Memory B cell (primary cell): ENCODE measurements at regions not wholly inside any gene's neighbourhood (a gene's known extent, or its start where the extent isn't known, plus 50 kb on each side); places are given as distances from the start of the nearest gene placed in this dataset.
"Not testable (repeated sequence)": the region's sequence is repeated elsewhere in the genome, so short reads cannot be mapped to it uniquely, and the experiment has no call there.

ENCODE experiments used
- ATAC-seq: fragments of 150-1000 bp; cut with Tn5 transposase; 2 replicates; pipeline ENCODE4 v1.10.0; 2021; ENCODE audit warnings: low read depth, mild to moderate bottlenecking, moderate library complexity
- DNase-seq, 2 donors: peaks; one replicate each; pipeline ENCODE4 v3.0.0; 2022; ENCODE audit warnings: low spot score in 2 of 2
- H3K27ac Mint-ChIP-seq: one replicate; pipeline ENCODE4 v1.8.0; 2022; ENCODE audit warnings: mild to moderate bottlenecking, moderate library complexity, mixed read lengths
- H3K27me3 Mint-ChIP-seq: one replicate; pipeline ENCODE4 v1.8.0; 2022; ENCODE audit warnings: mixed read lengths
- H3K36me3 Mint-ChIP-seq: one replicate; pipeline ENCODE4 v1.8.0; 2022; ENCODE audit warnings: mild to moderate bottlenecking, mixed read lengths
- H3K4me1 Mint-ChIP-seq: one replicate; pipeline ENCODE4 v1.8.0; 2022; ENCODE audit warnings: mixed read lengths
- H3K4me3 Mint-ChIP-seq: one replicate; pipeline ENCODE4 v1.8.0; 2022; ENCODE audit warnings: mild to moderate bottlenecking, moderate library complexity, mixed read lengths
- H3K9me3 Mint-ChIP-seq: one replicate; pipeline ENCODE4 v1.8.0; 2022; ENCODE audit warnings: mixed read lengths

- not testable (repeated sequence) for ATAC-seq, H3K27me3 Mint-ChIP-seq, H3K4me1 Mint-ChIP-seq, H3K36me3 Mint-ChIP-seq, DNase-seq, H3K9me3 Mint-ChIP-seq, H3K27ac Mint-ChIP-seq, H3K4me3 Mint-ChIP-seq
Observed at GRCh38 chr9:85792057-85792456, 50.3 kb upstream of the AGTPBP1 start.

DNA sequence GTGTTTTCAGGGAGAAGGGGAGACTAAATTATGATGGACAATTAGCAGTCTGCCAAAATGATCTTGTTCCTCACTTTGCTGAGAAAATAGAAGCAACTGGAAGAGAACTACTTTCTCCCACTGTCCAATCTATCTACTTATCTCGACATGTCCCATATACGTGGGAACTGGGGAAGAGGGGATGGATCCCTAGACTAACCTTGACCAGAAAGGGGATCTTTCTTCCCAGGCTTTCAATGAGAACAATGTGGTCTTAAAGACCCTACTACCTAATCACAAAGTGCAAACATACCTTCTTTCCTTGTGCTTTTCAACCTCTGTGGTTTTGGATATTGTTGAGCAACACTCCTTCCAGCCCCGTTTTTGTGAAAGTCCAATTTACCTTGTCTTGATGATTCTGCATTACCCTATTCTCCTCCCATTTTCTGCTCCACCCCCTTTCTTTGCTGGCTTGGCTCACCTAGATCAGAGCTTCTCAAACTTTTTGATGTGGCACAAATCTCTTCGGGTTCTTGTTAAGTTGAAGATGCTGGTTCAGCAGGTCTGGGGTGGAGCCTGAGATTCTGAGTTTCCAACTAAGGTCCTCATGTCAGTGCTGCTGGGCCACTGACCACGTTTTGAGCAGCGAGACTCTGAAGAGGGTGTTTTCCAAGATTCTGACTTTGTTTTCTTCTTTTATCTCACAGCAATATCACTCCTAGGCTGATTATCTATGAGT is 61.4 kb upstream of the AGTPBP1 start:
- not testable (repeated sequence) for H3K36me3 Mint-ChIP-seq, H3K27ac Mint-ChIP-seq, H3K27me3 Mint-ChIP-seq, H3K9me3 Mint-ChIP-seq, H3K4me3 Mint-ChIP-seq
- DNase-seq (peak in 1 of 2 donors; percentile 14), ATAC-seq (peak; percentile 9)
- peaks cover 11% of the 10 kb centered on the region for H3K4me1 Mint-ChIP-seq

DNA sequence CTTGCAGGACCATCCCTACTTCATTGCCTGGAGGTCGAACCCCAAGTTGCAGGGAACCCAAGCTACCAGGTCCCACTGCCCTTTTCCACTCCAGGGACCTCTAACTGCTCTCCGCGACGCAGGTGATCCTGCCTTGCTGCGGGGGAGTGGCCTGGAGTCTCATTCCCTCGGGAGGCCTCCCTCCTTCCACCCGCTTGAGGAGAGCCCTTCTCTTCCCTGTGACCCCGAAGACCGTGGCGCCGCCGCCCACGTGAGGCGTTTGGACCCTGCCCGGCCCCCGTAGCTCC is 63.0 kb upstream of the AGTPBP1 start:
- Mint-ChIP-seq H3K4me3 (peak overlapping the region; percentile 84), H3K4me1 (peaks cover 11% of the 10 kb centered on the region)
- not testable (repeated sequence) for H3K27me3 Mint-ChIP-seq, H3K27ac Mint-ChIP-seq, ATAC-seq, DNase-seq, H3K36me3 Mint-ChIP-seq, H3K9me3 Mint-ChIP-seq

- H3K27me3 Mint-ChIP-seq, H3K9me3 Mint-ChIP-seq, H3K36me3 Mint-ChIP-seq: not testable (repeated sequence)
- ATAC-seq = peak; percentile 78
- peak; percentile 65 to 74 for DNase-seq
- peaks cover 11% of the 10 kb centered on the region for H3K4me1 Mint-ChIP-seq
- H3K4me3 Mint-ChIP-seq = peak overlapping the region; percentile 84
- peak overlapping the region; percentile 85 for H3K27ac Mint-ChIP-seq
Observed at GRCh38 chr9:85805134-85806005, 63.6 kb upstream of the AGTPBP1 start.

GRCh38 chr9:85808329-85808728 is 66.6 kb upstream of the AGTPBP1 start:
- not testable (repeated sequence) for H3K9me3 Mint-ChIP-seq, DNase-seq, H3K27me3 Mint-ChIP-seq, H3K4me3 Mint-ChIP-seq, ATAC-seq, H3K27ac Mint-ChIP-seq, H3K36me3 Mint-ChIP-seq
- peaks cover 13% of the 10 kb centered on the region for H3K4me1 Mint-ChIP-seq

GRCh38 chr9:85813388-85813787 is 71.6 kb upstream of the AGTPBP1 start:
- not testable (repeated sequence) for H3K4me3 Mint-ChIP-seq, H3K36me3 Mint-ChIP-seq, H3K4me1 Mint-ChIP-seq, H3K27me3 Mint-ChIP-seq, ATAC-seq, DNase-seq, H3K9me3 Mint-ChIP-seq, H3K27ac Mint-ChIP-seq

GRCh38 chr9:85814800-85815199 is 73.0 kb upstream of the AGTPBP1 start:
- not testable (repeated sequence) for DNase-seq, H3K36me3 Mint-ChIP-seq, H3K4me1 Mint-ChIP-seq, H3K27me3 Mint-ChIP-seq, H3K27ac Mint-ChIP-seq, H3K9me3 Mint-ChIP-seq, H3K4me3 Mint-ChIP-seq, ATAC-seq

- not testable (repeated sequence) for H3K4me1 Mint-ChIP-seq, H3K27ac Mint-ChIP-seq, H3K9me3 Mint-ChIP-seq, H3K4me3 Mint-ChIP-seq, H3K27me3 Mint-ChIP-seq
- H3K36me3 Mint-ChIP-seq = peaks cover 15% of the 10 kb centered on the region
- DNase-seq (peak in 1 of 2 donors; percentile 30), ATAC-seq (peak; percentile 78)
Observed at GRCh38 chr9:85818971-85819370, 77.2 kb upstream of the AGTPBP1 start.

DNA sequence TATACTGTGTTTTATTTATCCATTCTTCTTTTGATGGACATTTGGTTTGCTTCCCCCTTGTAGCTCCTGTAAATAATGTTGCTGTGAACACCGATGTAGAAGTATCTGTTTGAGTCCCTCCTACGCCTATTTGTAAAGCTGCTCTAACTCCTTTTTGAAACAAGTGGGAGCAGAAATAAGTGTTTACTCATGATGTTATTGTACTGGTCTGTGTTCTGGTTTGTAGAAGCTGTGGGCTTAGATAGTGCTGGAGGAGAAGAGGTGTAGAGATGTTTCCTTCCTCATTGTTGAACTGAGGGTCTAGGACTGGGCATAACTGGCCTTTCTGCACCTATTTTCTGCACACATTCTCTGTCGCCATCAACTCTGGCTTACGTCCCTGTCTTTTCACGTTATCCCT is 78.8 kb upstream of the AGTPBP1 start:
- not testable (repeated sequence) for H3K4me1 Mint-ChIP-seq, H3K4me3 Mint-ChIP-seq, H3K27ac Mint-ChIP-seq, H3K27me3 Mint-ChIP-seq, DNase-seq, H3K9me3 Mint-ChIP-seq, ATAC-seq
- H3K36me3 Mint-ChIP-seq = peaks cover 15% of the 10 kb centered on the region

- H3K36me3 Mint-ChIP-seq = peaks cover 14% of the 10 kb centered on the region
- not testable (repeated sequence) for DNase-seq, ATAC-seq, H3K27ac Mint-ChIP-seq, H3K4me3 Mint-ChIP-seq, H3K4me1 Mint-ChIP-seq, H3K27me3 Mint-ChIP-seq, H3K9me3 Mint-ChIP-seq
Observed at GRCh38 chr9:85824949-85825348, 83.2 kb upstream of the AGTPBP1 start.

- not testable (repeated sequence) for H3K4me3 Mint-ChIP-seq, H3K4me1 Mint-ChIP-seq, H3K9me3 Mint-ChIP-seq, H3K27ac Mint-ChIP-seq, ATAC-seq, H3K27me3 Mint-ChIP-seq, H3K36me3 Mint-ChIP-seq, DNase-seq
Observed at GRCh38 chr9:85834591-85834990, 92.8 kb upstream of the AGTPBP1 start.

- not testable (repeated sequence) for H3K27me3 Mint-ChIP-seq, H3K4me3 Mint-ChIP-seq, H3K9me3 Mint-ChIP-seq, H3K27ac Mint-ChIP-seq, H3K4me1 Mint-ChIP-seq, DNase-seq, ATAC-seq
- H3K36me3 Mint-ChIP-seq = peaks cover 16% of the 10 kb centered on the region
Observed at GRCh38 chr9:85843949-85844348, 97.0 kb upstream of the NAA35 start.

DNA sequence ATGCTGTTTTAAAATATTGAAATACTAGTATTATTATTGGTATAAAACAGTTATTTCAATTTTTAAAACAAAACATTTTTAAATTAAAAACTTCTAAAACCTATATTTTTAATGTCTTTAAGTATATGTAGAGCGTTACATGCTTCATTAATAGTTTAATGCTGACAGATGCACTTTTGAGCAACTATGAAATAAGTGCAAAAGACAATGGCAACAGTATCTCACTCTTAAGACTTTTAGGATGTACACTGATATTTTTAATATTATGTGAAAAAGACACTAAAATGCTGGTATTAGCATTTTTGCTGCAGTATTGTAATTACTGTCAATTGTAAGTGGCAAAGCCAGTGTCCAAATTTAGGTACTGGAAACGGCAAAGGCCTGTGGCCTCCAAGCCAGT is 93.2 kb upstream of the NAA35 start:
- not testable (repeated sequence) for ATAC-seq, H3K4me3 Mint-ChIP-seq, H3K27ac Mint-ChIP-seq, H3K9me3 Mint-ChIP-seq, H3K4me1 Mint-ChIP-seq, DNase-seq, H3K27me3 Mint-ChIP-seq
- H3K36me3 Mint-ChIP-seq = peaks cover 17% of the 10 kb centered on the region

DNA sequence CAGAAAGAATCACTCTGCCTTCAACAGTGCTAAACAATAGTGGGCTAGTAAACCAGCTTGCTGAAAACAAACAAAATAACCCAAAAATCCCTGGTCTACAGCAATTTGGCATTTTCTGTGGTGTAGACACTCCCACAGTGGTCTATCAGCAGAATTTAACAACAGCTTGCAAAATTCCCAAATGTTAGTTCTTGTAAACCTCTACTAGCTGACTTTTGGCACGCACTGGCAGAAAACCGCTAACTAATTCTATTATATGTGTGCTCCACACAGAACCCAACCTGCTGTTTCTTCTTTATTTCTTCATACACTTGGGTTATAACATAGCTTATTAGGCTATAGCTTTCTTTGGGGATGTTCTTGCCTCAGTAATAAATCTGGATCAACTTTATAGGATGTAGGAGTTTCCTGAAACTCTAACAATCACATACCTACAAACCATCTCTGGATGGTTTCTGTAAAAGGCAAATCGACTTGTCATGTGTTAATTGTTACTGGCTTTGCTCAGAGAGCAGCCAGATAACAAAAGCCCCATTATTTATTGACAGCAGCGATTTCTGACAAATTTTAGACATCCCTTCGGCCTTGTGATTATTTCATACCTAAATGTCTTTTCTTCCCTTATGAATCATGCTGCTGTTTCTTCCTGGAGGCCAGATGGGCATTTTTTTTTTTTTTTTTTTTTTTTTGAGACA is 82.7 kb upstream of the NAA35 start:
- Mint-ChIP-seq H3K27ac (no peak overlapping the region), H3K27me3 (no peaks in the 10 kb centered on the region), H3K4me3 (no peak overlapping the region), H3K36me3 (peaks cover 15% of the 10 kb centered on the region), H3K4me1 (no peaks in the 10 kb centered on the region), H3K9me3 (no peaks in the 10 kb centered on the region)
- DNase-seq (no peak), ATAC-seq (no peak)
